ENCODE measurements at regions not wholly inside any gene's neighbourhood (a gene's known extent, or its start where the extent isn't known, plus 50 kb on each side); places are given as distances from the start of the nearest gene placed in this dataset.

- CTCF ChIA-PET = no interaction called here
- no peak for TF ChIP-seq CTCF (IDR thresholded peaks at IDR 0.05; ENCODE audit: control extremely low read depth, extremely low read depth, low read depth, missing control alignments)
- DNase-seq (ENCODE audit: extremely low spot score) = no peak
- POLR2A ChIA-PET = interaction anchor here (0.7 kb wide), 1 partner anchor 22 kb away, joined by 3 read pairs; no protein-coding TSS in a partner anchor
These were observed 73.4 kb upstream of the RGS2 start for GRCh38 chr1:192735298-192735915.

- ChIA-PET CTCF (interaction anchor here (0.9 to 1.6 kb wide), 2 partner anchors 9 to 10 kb away, joined by 3 to 6 read pairs; no protein-coding TSS in a partner anchor), POLR2A (no interaction called here)
- TF ChIP-seq CTCF (IDR thresholded peaks at IDR 0.05; ENCODE audit: control extremely low read depth, extremely low read depth, low read depth, missing control alignments) = no peak
- DNase-seq (ENCODE audit: extremely low spot score) = no peak
These were observed 71.5 kb upstream of the RGS2 start for GRCh38 chr1:192737306-192737705.

- POLR2A ChIA-PET = no interaction called here
- no peak for DNase-seq (ENCODE audit: extremely low spot score)
- TF ChIP-seq CTCF (IDR thresholded peaks at IDR 0.05; ENCODE audit: control extremely low read depth, extremely low read depth, low read depth, missing control alignments) = no peak
- CTCF ChIA-PET = no interaction called here
These were observed 69.2 kb upstream of the RGS2 start for GRCh38 chr1:192739476-192740184.

- CTCF ChIA-PET = no interaction called here
- TF ChIP-seq CTCF (IDR thresholded peaks at IDR 0.05; ENCODE audit: control extremely low read depth, extremely low read depth, low read depth, missing control alignments) = no peak
- POLR2A ChIA-PET = no interaction called here
These were observed 68.6 kb upstream of the RGS2 start for GRCh38 chr1:192740214-192740613.

GRCh38 chr1:192741095-192741494, 67.7 kb upstream of the RGS2 start:
- no peak for TF ChIP-seq CTCF (IDR thresholded peaks at IDR 0.05; ENCODE audit: control extremely low read depth, extremely low read depth, low read depth, missing control alignments)
- ChIA-PET POLR2A (no interaction called here), CTCF (interaction anchor here (0.9 kb wide), 1 partner anchor 13 kb away, joined by 3 read pairs; no protein-coding TSS in a partner anchor)
- DNase-seq (ENCODE audit: extremely low spot score) = no peak

More at GRCh38 chr1:192740214-192740613, 68.6 kb upstream of the RGS2 start:
- no peak for DNase-seq (ENCODE audit: extremely low spot score)

GRCh38 chr1:192747301-192747700, 61.5 kb upstream of the RGS2 start:
- no peak for TF ChIP-seq CTCF (IDR thresholded peaks at IDR 0.05; ENCODE audit: control extremely low read depth, extremely low read depth, low read depth, missing control alignments)
- no peak for DNase-seq (ENCODE audit: extremely low spot score)
- POLR2A ChIA-PET = no interaction called here
- CTCF ChIA-PET = no interaction called here

Measured in GM10248 (cell line).